ENCODE measurements at regions not wholly inside any gene's neighbourhood (a gene's known extent, or its start where the extent isn't known, plus 50 kb on each side); places are given as distances from the start of the nearest gene placed in this dataset.

DNA sequence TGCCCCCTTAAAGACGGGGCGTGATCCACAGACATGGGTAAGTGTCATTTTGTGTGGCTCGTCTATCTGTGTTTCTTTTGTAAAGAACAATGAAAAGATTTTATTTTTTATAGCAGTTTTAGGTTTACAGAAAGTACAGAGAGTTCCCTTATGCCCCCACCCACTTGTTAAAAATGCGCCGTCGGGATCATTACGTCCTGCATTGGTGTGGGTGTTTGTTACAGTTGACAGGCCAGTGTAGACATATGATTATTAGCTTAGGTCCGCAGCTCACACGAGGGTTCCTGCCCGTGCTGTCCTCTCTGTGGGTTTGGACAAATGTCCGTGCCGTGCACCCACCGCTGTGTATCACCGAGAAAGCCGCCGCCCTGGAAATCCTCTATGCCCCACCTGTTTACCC is 50.5 kb downstream of the RGS12 start:
- DNase-seq (ENCODE audit: low spot score): no peak

DNA sequence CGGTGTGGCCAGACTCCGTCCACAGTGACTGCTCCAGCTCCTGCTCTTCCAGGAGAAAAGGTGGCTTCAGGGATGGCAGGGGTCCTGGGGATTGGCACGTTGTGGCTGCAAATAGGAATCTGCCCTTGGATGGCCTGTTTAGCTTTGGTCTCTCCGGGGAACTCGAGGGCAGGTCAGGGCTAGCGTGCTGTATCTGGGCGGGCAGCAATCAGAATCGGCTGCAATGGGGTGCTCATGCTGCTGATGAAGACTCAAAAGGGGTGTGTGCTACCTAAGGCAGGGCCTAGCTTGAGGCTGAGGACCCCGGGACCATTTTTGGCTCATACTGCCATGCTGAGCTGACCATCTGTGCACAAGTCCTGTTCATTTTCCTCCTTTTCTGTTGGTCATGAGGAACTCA is 51.3 kb downstream of the RGS12 start:
- DNase-seq (ENCODE audit: low spot score): no peak

DNA sequence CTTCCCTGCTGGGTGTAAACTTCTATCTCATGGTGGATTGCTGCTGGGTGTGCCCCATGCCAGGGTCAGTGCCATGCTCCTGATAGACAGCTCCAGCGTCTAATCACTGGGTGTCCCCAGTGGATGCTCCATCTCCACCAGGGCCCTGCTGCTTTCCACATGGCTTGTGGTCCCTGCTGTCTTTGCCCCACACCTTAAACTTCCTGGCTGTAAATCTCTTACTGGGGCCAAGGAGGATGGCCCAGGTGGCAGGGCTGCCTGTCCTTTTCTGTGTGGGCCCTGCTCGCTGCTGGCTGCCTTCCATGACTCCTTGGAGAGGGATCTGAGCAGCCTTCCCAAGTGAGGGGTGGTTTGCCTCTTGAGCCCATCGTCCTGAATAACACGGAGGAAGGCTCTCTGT is 51.8 kb downstream of the RGS12 start:
- no peak for DNase-seq (ENCODE audit: low spot score)

DNA sequence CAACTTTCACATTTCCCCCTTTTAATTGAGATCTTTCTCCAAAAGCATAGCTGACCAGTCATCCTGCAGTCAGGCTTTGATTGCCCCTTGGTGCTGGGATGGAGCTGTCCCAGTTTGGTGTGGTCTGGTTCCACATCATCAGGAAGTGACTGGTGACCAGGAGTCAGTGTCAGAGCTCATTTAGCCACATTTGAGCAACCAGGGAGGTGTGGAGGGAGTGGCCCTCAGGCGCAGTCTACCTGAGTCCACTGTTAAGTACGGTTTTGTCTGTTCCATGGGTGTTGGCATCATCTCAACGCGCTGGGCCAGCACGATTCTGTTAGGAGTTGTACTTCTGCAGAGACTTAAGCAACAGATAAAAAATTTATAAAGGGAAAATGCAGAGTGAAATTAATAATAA is 52.6 kb downstream of the RGS12 start:
- DNase-seq (ENCODE audit: low spot score): no peak

DNA sequence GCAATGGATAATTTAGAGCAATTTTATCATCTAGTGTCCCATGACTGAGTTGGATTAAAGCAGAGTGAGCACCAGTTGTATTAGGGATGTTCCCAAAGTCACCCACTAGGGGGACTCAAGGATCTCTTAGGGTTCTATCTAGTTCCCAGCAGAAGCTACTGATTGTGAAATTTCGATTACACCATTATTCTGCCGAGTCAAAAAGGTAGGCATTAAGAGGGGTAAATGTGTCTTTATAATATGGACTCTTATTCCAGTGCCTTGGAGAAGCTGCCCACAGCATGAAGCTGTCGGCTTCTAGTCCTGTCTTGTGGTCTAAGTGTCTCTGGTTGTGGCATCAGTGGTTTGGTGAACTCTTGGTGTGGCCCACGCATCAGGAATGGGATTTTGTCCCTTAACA is 53.3 kb downstream of the RGS12 start:
- peak; percentile 71 for DNase-seq (ENCODE audit: low spot score)

GRCh38 chr4:3347871-3348270 is 55.0 kb downstream of the RGS12 start:
- no peak for DNase-seq (ENCODE audit: low spot score)

- DNase-seq (ENCODE audit: low spot score): no peak
Measured at GRCh38 chr4:3348621-3349020, 55.8 kb downstream of the RGS12 start.

GRCh38 chr4:3349116-3349515 is 56.3 kb downstream of the RGS12 start:
- DNase-seq (ENCODE audit: low spot score): no peak

DNA sequence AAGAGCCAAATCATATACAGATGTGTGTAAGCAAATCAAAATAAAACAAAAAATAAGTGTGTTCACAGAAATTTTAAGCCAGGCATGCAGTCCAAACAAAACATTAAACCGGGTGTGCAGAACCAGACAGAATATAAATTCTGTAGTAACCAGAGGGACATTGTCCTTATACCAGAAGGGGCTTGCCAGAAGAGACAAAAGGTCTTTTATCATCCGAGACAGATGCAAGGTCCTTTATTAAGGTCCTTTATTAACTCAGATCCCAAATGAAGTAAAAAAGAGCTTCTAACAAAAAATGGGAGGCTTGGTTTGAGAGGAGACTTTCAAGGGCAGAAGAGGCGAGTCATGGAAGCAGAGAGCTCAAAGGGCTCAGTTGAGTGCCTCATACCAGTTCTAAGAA is 59.2 kb downstream of the RGS12 start:
- DNase-seq (ENCODE audit: low spot score): no peak

GRCh38 chr4:3352505-3352904 is 59.7 kb downstream of the RGS12 start:
- DNase-seq (ENCODE audit: low spot score): no peak

DNA sequence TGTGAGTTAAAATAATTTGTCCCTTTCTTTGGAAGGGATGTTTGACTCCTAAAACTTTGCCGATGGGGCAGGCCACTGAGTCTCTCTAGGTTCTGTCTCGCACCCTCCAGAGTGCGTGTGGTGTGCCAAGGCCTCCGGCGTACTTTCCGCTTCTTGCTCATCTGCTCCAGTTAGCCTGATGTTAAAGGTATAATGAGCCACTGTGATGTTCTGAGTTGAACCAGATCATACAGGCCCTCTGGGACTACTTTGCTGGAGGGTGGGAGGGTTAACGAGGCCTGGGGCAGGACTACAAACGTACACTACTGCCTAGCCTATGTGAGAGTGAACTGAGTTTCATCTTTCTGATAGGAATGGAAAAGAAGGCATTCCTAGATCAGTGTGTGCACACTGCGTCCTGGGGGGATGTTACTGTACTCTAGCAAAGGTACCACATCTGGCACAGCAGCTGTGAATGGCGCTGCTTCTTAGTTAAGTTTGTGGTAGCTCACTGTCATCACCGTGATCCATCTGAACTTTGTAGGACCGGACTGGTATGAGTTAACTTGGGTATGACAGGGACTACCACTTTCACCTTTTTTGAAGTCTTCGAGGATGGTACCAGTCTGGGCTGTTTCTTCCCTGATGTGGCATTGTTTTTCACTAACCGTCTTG is 60.2 kb downstream of the RGS12 start:
- DNase-seq (ENCODE audit: low spot score): no peak

GRCh38 chr4:3353752-3354454 is 61.1 kb downstream of the RGS12 start:
- DNase-seq (ENCODE audit: low spot score): no peak

DNA sequence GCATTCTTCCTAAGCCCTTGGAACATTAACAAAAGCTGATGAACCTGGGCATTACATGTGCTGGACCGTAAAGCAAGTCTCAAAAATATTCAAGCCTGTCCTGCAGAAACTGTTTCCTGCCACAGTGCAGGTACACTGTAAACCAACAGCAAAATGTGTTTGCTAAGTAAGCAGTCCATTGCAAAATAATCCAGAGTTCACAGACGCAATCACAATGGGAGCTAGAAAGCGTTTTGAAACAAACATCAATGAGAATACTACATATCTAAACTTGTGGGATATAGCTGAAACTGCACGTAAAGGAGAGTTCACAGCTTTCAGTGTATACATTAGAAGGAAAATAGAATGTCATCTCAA is 61.6 kb downstream of the RGS12 start:
- no peak for DNase-seq (ENCODE audit: low spot score)

GRCh38 chr4:3355266-3355748 is 62.5 kb downstream of the RGS12 start:
- DNase-seq (ENCODE audit: low spot score): no peak

DNA sequence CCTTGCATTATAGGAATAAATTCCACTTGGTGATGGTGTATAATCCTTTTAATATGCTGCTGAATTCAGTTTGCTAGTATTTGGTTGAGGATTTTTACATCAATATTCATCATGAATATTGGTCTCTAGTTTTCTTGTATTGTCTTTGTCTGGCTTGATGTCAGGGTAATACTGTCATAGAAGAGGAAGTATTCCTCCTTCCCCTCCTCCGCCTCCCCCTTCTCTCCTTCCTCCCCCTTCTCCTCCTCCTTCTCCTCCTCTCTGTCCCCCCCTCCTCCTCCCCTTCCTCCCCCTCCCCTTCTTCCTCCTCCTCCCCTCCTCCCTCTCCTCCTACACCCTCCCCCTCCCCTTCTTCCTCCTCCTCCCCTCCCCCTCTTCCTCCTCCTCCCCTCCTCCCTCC is 65.8 kb downstream of the RGS12 start:
- DNase-seq (ENCODE audit: low spot score): no peak

DNA sequence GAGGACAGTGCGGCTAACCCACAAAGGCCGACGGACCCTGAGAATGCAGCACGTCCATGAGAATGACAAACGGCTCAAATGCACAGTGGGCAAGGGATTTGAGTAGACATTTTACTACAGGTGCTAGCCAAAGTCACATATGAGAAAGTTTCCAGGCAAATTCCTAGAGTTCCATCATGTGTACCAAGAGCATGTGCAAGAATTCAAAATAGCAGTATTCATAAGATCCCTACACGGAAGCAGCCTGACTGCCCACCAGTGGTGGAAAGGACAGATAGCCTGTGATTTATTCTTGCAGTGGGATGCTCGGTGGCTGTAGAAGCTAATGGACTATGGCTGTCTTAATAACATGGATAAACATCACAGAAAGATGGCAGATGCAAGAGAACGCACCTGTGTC is 68.0 kb downstream of the RGS12 start:
- no peak for DNase-seq (ENCODE audit: low spot score)

- DNase-seq (ENCODE audit: low spot score): no peak
Measured at GRCh38 chr4:3361406-3361805, 68.6 kb downstream of the RGS12 start.

GRCh38 chr4:3361896-3362295 is 69.1 kb downstream of the RGS12 start:
- DNase-seq (ENCODE audit: low spot score): no peak

- no peak for DNase-seq (ENCODE audit: low spot score)
Measured at GRCh38 chr4:3362431-3363287, 69.8 kb downstream of the RGS12 start.

DNA sequence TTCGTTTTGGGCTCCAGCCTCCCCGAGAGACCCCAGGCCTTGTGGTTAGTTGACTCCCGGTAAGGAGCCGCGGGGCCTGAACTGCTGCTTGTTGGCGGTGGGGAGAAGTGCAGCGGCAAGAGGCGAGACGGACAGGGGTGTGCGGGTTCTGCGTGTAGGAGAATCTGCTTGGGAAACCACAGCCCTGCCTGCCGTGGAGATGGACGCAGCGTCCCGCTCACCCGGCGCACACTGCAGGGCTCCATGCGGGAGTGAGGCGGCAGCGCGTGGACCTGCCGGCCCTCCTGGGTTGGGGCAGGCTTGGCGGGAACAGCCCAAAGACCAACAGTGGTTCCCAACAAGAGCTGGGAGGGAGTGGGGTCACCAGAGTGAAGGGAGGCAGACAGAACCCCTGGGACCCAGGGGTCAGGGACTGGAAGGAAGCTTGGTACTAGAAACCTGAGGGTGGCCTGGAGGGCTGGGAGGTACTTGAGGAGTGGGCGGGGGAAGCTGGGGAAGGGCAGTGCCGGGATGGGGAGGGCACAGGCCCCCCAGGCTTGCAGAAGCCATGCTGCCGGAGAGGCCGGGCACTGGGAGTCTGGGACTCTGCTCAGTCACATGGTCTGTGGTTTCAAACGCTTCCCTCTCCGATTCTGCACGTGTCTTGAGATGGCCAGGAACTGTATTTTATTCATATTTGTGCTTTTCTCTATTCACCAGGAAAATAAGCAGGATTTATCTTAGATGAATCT is 70.8 kb downstream of the RGS12 start:
- no peak for DNase-seq (ENCODE audit: low spot score)

- no peak for DNase-seq (ENCODE audit: low spot score)
Measured at GRCh38 chr4:3364199-3364598, 71.4 kb downstream of the RGS12 start.

GRCh38 chr4:3364634-3365314 is 72.0 kb downstream of the RGS12 start:
- DNase-seq (ENCODE audit: low spot score): no peak

Measured in RKO (cell line).